ENCODE measurements at regions not wholly inside any gene's neighbourhood (a gene's known extent, or its start where the extent isn't known, plus 50 kb on each side); places are given as distances from the start of the nearest gene placed in this dataset.

GRCh38 chr21:17451364-17451891 is 61.4 kb upstream of the CXADR start:
- peak; percentile 17 for DNase-seq

- peak; percentile 60 for DNase-seq
These were observed 58.4 kb upstream of the CXADR start for GRCh38 chr21:17454315-17455027.

- DNase-seq: no peak
These were observed 57.9 kb upstream of the CXADR start for GRCh38 chr21:17455028-17455353.

GRCh38 chr21:17455451-17455850 is 57.4 kb upstream of the CXADR start:
- no peak for DNase-seq

- no peak for DNase-seq
These were observed 54.6 kb upstream of the CXADR start for GRCh38 chr21:17458279-17458678.

GRCh38 chr21:17460094-17460493 is 52.7 kb upstream of the CXADR start:
- DNase-seq: no peak

- DNase-seq: peak; percentile 61
These were observed 51.8 kb upstream of the CXADR start for GRCh38 chr21:17461014-17461413.

- no peak for DNase-seq
These were observed 51.3 kb upstream of the CXADR start for GRCh38 chr21:17461582-17461981.

GRCh38 chr21:17462276-17462981 is 50.4 kb upstream of the CXADR start:
- DNase-seq: no peak
